ENCODE measurements at regions not wholly inside any gene's neighbourhood (a gene's known extent, or its start where the extent isn't known, plus 50 kb on each side); places are given as distances from the start of the nearest gene placed in this dataset.

DNA sequence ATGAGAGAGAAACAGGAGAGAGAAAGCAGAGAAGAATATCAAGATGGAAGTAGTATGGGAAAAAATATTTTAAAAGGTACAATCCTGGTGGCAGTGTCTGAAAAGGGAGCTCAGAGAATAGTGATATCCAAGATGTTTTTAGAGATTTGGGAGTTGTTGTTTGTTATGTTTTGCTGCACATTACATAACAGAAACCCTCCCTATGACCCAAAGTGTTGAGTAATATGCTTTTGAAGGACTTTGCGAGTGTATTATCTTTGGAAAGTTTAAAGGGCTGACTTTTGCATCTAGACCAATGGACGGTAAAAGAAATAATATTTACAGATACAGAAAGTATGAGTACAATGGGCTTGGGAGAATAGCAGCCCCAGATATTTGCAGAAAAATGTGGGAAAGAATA lies 759.7 kb downstream of the NTRK3 start:
- Histone ChIP-seq H4K91ac (ENCODE audit: insufficient read depth, low read depth, low read length) (no peak overlapping the region), H3K36me3 (ENCODE audit: control insufficient read depth, insufficient read depth, low read length) (no peaks in the 10 kb centered on the region), H4K8ac (ENCODE audit: low read depth in 2 of 2, low read length in 2 of 2) (no peak overlapping the region), H3K4ac (ENCODE audit: low read depth, low read length) (no peak overlapping the region), H3K4me2 (ENCODE audit: low read depth, low read length) (no peak overlapping the region), H2BK5ac (ENCODE audit: low read depth, low read length, poor library complexity, severe bottlenecking) (no peak overlapping the region), H3K79me1 (ENCODE audit: low read depth in 1 of 2, low read length in 2 of 2) (no peaks in the 10 kb centered on the region), H4K20me1 (ENCODE audit: insufficient read depth, low read length) (no peaks in the 10 kb centered on the region), H2BK15ac (ENCODE audit: low read depth, low read length) (no peak overlapping the region), H3K27ac (ENCODE audit: insufficient read depth, low read length) (no peak overlapping the region), H2AK9ac (replicated peaks; ENCODE audit: low read depth, low read length, poor library complexity) (no peak overlapping the region), H4K5ac (ENCODE audit: low read depth, low read length) (no peak overlapping the region), H3K9me3 (ENCODE audit: control insufficient read depth, insufficient read depth, low read length) (peaks cover 5% of the 10 kb centered on the region), H2AK5ac (ENCODE audit: low read depth, low read length) (no peak overlapping the region), H3K4me1 (ENCODE audit: control insufficient read depth, insufficient read depth, low read length) (no peaks in the 10 kb centered on the region), H2BK120ac (ENCODE audit: low read depth, low read length) (no peak overlapping the region), H3K9me1 (ENCODE audit: insufficient read depth, low read length) (no peaks in the 10 kb centered on the region), H3K23ac (ENCODE audit: low read depth, low read length) (no peak overlapping the region), H2BK20ac (ENCODE audit: low read depth, low read length) (no peak overlapping the region), H3K4me3 (ENCODE audit: insufficient read depth, low read depth, low read length) (no peak overlapping the region), H3K14ac (replicated peaks; ENCODE audit: low read depth, low read length) (no peak overlapping the region), H3K27me3 (ENCODE audit: control insufficient read depth, insufficient read depth, low read length) (no peaks in the 10 kb centered on the region), H3K9ac (ENCODE audit: low read depth, low read length) (no peak overlapping the region), H3K56ac (ENCODE audit: extremely low read depth, insufficient read depth, low read length) (no peak overlapping the region), H3K18ac (ENCODE audit: low read depth, low read length) (no peak overlapping the region), H2AFZ (replicated peaks; ENCODE audit: low read length, poor library complexity) (no peak overlapping the region)
- dilution Hi-C loops (cut with HindIII; ENCODE audit: low sequenced_read_pairs, unreplicated experiment) (no loop called here), in situ Hi-C loops (cut with MboI; ENCODE audit: low sequenced_read_pairs) (no loop called here), intact Hi-C loops (cut with micrococcal nuclease) (no loop called here)
- CTCF ChIA-PET: no interaction called here
- POLR2A ChIA-PET (ENCODE audit: unreplicated experiment): no interaction called here
- ATAC-seq (ENCODE audit: low read depth) (no peak), DNase-seq (no peak)
- no CpG with 5 or more reads among the region's 2 CpGs for WGBS, 2 experiments (ENCODE audit: extremely low coverage in 2 of 2, insufficient read length in 1 of 2)
- BruUV-seq (replicated peaks): no TSS peak
- TF ChIP-seq CEBPB (IDR thresholded peaks at IDR 0.05; ENCODE audit: low read depth, low read length): no peak
- TF ChIP-seq MXI1 (IDR thresholded peaks at IDR 0.05; ENCODE audit: borderline replicate concordance, low read depth, low read length): no peak
- TF ChIP-seq, protein P1, sequence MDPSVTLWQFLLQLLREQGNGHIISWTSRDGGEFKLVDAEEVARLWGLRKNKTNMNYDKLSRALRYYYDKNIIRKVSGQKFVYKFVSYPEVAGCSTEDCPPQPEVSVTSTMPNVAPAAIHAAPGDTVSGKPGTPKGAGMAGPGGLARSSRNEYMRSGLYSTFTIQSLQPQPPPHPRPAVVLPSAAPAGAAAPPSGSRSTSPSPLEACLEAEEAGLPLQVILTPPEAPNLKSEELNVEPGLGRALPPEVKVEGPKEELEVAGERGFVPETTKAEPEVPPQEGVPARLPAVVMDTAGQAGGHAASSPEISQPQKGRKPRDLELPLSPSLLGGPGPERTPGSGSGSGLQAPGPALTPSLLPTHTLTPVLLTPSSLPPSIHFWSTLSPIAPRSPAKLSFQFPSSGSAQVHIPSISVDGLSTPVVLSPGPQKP (IDR thresholded peaks at IDR 0.05; ENCODE audit: borderline replicate concordance, low read depth, low read length): no peak
- TF ChIP-seq, protein P2, sequence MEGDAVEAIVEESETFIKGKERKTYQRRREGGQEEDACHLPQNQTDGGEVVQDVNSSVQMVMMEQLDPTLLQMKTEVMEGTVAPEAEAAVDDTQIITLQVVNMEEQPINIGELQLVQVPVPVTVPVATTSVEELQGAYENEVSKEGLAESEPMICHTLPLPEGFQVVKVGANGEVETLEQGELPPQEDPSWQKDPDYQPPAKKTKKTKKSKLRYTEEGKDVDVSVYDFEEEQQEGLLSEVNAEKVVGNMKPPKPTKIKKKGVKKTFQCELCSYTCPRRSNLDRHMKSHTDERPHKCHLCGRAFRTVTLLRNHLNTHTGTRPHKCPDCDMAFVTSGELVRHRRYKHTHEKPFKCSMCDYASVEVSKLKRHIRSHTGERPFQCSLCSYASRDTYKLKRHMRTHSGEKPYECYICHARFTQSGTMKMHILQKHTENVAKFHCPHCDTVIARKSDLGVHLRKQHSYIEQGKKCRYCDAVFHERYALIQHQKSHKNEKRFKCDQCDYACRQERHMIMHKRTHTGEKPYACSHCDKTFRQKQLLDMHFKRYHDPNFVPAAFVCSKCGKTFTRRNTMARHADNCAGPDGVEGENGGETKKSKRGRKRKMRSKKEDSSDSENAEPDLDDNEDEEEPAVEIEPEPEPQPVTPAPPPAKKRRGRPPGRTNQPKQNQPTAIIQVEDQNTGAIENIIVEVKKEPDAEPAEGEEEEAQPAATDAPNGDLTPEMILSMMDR (conservative IDR thresholded peaks at IDR 0.05; ENCODE audit: low read depth, low read length): no peak
- no peak for TF ChIP-seq MAFK (IDR thresholded peaks at IDR 0.05; ENCODE audit: low read depth, low read length)
- no peak for TF ChIP-seq NFE2L2 (IDR thresholded peaks at IDR 0.05; ENCODE audit: low read depth, low read length)
- no peak for TF ChIP-seq FOS (IDR thresholded peaks at IDR 0.05; ENCODE audit: low read depth, low read length)
- no peak for TF ChIP-seq RAD21 (IDR thresholded peaks at IDR 0.05; ENCODE audit: low read length)
- TF ChIP-seq BHLHE40 (IDR thresholded peaks at IDR 0.05; ENCODE audit: low read depth, low read length): no peak
- TF ChIP-seq MAZ (IDR thresholded peaks at IDR 0.05; ENCODE audit: borderline replicate concordance, low read depth, low read length): no peak
- no peak for TF ChIP-seq POLR2A (IDR thresholded peaks at IDR 0.05; ENCODE audit: low read depth, low read length)
- TF ChIP-seq RFX5 (IDR thresholded peaks at IDR 0.05; ENCODE audit: low read depth, low read length): no peak
